Medulla oblongata (tissue), 1 donor: ENCODE measurements at regions not wholly inside any gene's neighbourhood (a gene's known extent, or its start where the extent isn't known, plus 50 kb on each side); places are given as distances from the start of the nearest gene placed in this dataset.

Experiments
- DNase-seq: peaks from one replicate; pipeline ENCODE4 v3.0.0-alpha.2; 2015; ENCODE audit errors: extremely low spot score

DNA sequence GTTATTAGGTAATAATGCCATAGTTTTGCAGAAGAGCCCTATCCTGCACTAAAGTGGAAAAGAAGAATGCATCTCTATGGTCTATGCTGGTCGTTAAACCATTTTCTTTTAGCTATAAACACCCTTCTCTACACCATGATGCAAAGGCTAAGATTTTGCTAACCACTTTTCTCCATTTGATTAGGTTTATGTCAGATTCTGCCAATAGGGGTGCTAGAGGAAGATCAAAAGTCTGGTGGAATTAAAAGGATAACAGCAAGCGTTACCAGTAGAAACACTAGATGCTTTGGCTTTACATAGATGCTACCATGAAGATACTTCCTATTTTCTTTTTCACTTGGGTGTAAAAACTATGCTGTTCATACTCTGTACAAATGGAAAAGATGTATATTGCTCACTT is 669.8 kb upstream of the ARPP21 start:
- no peak for DNase-seq

GRCh38 chr3:34972481-34972880 is 666.8 kb upstream of the ARPP21 start:
- DNase-seq, result no peak

DNA sequence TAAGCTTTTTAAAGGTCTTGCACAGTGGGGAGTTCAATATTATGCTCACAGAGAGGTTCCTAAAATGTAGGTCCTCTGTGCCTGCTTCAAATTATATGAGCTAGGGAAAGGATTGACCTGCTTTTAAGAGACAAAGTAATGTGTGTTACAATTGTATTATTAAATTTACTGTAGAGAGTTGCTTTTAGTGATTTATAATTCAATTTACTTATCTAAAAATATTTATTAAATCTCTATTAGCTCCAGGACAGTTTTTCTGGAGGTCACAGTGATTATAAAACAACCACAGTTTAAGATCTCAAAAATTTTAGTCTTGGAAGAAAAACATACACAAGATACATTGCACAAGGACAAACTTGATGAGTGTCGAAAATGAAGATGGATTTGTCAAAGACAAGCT is 665.7 kb upstream of the ARPP21 start:
- no peak for DNase-seq

DNA sequence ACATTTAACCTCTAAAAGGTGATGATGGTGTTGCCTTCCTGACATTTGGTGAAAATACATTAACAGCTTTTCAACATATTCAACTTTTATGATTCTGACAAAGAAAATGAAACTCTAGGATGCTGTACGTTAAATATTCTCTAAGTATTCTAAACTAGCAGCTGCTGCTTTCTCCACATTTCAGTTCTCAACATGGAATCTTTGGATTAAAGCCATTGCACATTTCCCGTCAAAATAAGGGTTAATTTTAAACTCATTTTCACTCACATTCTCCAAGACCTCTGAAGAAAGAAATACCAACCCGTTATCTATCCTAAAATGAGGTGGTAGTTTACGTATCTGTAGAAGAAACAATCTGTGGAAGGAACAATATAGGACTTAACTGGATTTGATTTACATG is 655.7 kb upstream of the ARPP21 start:
- DNase-seq, result no peak

DNA sequence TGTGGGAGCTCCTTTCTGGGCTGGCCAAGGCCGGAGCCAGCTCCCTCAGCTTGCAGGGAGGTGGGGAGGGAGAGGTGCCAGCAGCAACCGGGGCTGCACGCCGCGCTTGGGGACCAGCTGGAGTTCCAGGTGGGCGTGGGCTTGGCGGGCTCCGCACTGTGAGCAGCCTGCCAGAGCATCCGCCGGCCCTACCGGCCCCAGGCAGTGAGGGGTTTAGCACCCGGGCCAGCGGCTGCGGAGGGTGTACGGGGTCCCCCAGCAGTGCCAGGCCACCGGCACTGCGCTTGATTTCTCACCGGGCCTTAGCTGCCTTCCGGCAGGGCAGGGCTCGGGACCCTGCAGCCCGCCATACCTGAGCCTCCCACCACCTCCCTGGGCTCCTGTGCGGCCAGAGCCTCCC is 651.0 kb upstream of the ARPP21 start:
- no peak for DNase-seq

GRCh38 chr3:34995796-34996430 is 643.4 kb upstream of the ARPP21 start:
- no peak for DNase-seq

DNA sequence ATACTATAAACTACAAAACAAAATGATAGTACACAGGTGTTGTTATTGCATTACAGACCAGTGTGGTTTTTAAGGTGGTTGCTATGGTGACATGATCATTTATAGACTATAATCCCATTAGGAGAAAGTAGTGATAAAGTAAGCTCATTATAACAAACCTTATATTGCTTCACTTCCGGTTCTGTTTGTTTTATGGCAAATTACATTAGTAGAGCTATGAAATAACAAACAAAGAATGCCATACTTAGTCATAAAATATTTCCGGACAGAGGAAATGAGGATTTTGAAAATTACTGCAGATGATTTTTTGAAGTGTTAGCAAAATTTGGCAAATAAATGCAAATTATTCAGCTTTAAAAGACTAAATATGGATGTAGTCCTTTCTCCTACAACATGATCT is 640.4 kb upstream of the ARPP21 start:
- DNase-seq, result no peak

DNA sequence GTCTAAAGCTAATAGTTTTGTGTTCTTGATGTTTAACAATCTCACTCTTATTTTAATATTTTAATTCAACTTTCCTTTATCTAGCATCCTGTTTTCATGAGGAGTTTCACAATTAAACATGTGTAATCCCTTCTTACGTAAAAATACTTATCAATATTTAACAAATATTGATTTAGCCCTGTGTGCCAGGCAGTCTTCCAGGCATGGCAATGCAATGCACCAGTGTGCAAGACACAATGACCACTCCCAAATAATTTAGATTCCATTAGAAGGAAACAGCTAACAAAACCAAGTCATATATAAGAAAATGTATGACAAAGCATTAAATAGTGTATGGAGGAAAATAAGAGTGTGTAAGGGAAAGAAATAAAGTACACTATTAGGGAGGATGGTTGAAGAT is 627.1 kb upstream of the ARPP21 start:
- no peak for DNase-seq

DNA sequence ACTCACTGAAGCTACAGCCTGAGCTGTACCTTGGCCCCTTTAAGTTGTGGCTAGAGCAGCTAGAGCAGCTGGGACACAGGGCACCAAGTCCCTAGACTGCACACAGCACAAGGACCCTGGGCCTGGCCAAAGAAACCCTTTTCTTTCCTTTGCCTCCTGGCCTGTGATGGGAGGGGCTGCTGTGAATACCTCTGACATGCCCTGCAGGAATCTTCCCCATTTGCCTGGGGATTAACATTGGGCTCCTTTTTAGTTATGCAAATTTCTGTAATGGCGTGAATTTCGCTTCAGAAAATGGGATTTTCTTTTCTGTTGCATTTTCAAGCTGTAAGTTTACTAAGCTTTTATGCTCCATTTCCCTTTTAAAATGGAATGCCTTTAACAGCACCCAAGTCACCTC is 611.2 kb upstream of the ARPP21 start:
- DNase-seq, result no peak

- no peak for DNase-seq
Observed at GRCh38 chr3:35042210-35042991, 596.9 kb upstream of the ARPP21 start.

GRCh38 chr3:35043040-35043439 is 596.3 kb upstream of the ARPP21 start:
- DNase-seq, result no peak

DNA sequence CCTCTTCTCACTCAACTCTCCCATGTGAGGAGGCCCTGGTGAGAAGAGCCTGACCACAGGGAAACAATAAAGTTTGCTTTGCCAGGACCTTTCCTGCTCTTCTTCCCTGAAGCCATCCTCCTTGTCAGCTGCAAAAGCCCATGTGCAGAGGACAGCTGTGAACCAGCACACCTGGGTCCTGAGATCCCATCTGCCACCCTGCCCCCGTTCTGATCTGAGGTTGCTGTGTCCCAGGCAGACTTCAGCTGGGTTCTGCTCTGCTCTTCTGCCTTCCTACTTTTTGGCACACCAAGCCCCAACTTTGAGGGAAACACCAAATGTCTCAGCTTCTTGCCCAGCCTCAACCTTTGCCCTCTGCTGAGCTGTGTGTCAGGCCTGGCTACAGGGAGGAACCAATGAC is 595.1 kb upstream of the ARPP21 start:
- DNase-seq, result no peak

- no peak for DNase-seq
Observed at GRCh38 chr3:35045118-35045517, 594.2 kb upstream of the ARPP21 start.

DNA sequence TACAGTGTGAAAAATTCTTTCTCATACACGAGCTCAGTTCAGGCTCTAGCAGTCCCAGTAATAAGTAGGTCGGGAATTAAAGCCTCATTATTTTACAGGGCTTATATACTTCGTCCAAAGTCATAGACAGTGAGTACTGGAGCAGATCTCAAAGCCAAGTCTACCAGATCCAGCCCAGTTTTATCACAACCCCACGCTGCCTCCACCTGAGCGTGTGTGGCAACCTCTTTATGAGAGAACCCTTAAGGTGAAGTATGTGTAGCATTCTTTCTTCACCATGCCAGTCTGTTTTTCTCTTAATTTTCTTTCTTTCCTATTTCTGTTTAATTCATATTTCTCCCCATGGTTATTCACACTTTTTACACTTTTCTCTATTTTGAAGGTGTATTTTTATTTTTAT is 574.6 kb upstream of the ARPP21 start:
- no peak for DNase-seq

- no peak for DNase-seq
Observed at GRCh38 chr3:35065891-35066290, 573.4 kb upstream of the ARPP21 start.

- no peak for DNase-seq
Observed at GRCh38 chr3:35067750-35068149, 571.6 kb upstream of the ARPP21 start.

DNA sequence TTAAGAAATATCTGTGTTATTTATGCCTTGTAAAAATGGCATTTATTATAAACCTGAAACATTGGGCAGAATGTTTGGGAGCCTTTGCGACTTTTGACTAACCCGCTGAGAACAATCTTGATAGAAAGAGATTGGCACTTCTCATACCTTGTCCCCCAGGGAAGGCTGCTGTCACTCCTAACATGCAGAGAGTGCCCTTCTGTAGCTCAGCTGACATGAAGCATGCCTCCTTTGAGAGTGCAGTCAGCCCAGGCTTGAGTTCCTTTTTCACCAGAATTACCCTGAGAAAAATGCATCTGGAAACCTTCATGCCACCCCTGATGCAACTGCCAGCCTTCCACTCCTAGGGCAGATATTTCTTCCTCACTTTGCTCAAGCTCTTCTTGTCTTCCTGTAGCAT is 569.2 kb upstream of the ARPP21 start:
- no peak for DNase-seq

DNA sequence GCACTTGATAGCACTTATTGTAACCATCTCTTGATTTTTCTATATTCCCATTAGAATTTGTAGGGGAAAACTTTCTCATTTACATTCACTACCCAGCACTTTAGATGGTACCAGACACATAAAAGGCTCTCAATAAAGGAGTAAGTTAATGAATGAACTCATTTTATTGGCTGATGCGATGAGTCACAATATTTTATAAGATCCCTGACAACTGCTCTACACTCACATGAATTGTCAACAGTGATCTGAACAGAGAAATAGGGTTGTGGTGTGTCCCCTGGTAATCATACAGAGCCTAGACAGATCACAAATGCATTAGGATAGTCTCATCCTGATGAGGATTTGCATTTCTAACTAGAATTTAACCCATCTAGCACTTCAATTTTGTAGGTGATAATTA is 567.6 kb upstream of the ARPP21 start:
- DNase-seq, result no peak

- no peak for DNase-seq
Observed at GRCh38 chr3:35078780-35079179, 560.5 kb upstream of the ARPP21 start.

GRCh38 chr3:35079403-35079802 is 559.9 kb upstream of the ARPP21 start:
- no peak for DNase-seq

- DNase-seq, result no peak
Observed at GRCh38 chr3:35081899-35082298, 557.4 kb upstream of the ARPP21 start.

- DNase-seq, result no peak
Observed at GRCh38 chr3:35088943-35089342, 550.4 kb upstream of the ARPP21 start.

DNA sequence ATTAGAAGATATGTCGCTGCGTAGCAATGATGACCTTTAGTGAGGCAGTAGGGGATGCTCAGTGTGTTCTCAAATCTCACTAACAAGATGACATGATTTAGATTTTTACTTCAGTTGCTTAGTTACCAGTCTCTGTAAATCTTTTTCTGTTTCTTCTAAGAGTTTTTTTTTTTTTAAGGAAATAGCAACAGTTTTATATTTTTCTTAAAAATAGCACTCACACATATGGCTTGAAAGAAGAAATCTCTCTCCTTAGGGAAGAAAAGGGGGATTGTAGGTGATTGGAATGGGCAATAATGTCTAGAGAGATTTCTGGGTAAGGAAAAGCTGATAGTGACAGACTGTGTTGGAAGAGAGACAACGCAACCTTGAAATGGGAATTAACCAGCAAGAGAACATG is 524.6 kb upstream of the ARPP21 start:
- no peak for DNase-seq

- DNase-seq, result no peak
Observed at GRCh38 chr3:35120026-35120425, 519.3 kb upstream of the ARPP21 start.
